GM12878 (cell line): ENCODE measurements at regions not wholly inside any gene's neighbourhood (a gene's known extent, or its start where the extent isn't known, plus 50 kb on each side); places are given as distances from the start of the nearest gene placed in this dataset.

Experiments used
- ATAC-seq: fragments of 200-7000 bp; cut with Tn5 transposase; 3 replicates; pipeline ENCODE4 v1.9.1; 2020; ENCODE audit warnings: mild to moderate bottlenecking, moderate library complexity
- BruUV-seq: library from RNA; stranded (reverse); fragments of 400-500 nt; replicated peaks from 2 replicates; lab custom pipeline; 2021; lab: Mats Ljungman, UMichigan
- CTCF ChIA-PET: fragments of 300-600 bp; sonication (Branson Sonifier 250); formaldehyde crosslinking; extraction: SDS; loops from one replicate; lab custom pipeline; 2021; ENCODE audit warnings: inconsistent platforms; lab: Yijun Ruan, JAX
- POLR2A ChIA-PET: fragments of 350-600 bp; formaldehyde crosslinking; extraction: SDS; loops from one replicate; lab custom pipeline; 2021; ENCODE audit warnings: inconsistent platforms; lab: Charles Lee
- RAD21 ChIA-PET: fragments of 300-600 bp; sonication (Branson Sonifier 250); formaldehyde crosslinking; loops from one replicate; lab custom pipeline; 2023; ENCODE audit warnings: antibody characterized with exemption; ENCODE audit not compliant: unreplicated experiment; lab: Charles Lee
- SMC1A ChIA-PET: fragments of 300-600 bp; sonication (Branson Sonifier 250); formaldehyde crosslinking; loops from one replicate; lab custom pipeline; 2023; ENCODE audit not compliant: unreplicated experiment, uncharacterized antibody; lab: Charles Lee
- DNase-seq: peaks from one replicate; pipeline ENCODE4 v3.0.0-alpha.2; 2011; ENCODE audit warnings: low read depth, low spot score
- FAIRE-seq: peaks from 3 replicates; lab custom pipeline; 2011; peaks lifted over from hg19 to GRCh38; lab: Jason Lieb, UNC
- H2AFZ ChIP-seq: 2 replicates; pipeline ENCODE4 v1.6.0; 2011; ENCODE audit warnings: low read depth, low read length, control low read depth; ENCODE audit not compliant: control insufficient read depth
- H3K27ac ChIP-seq: 2 replicates; pipeline ENCODE4 v1.5.1; 2011; ENCODE audit warnings: control low read depth; ENCODE audit not compliant: control insufficient read depth, insufficient read depth
- H3K27me3 ChIP-seq, 2 experiments: replicated peaks in 1 of 2; 2 replicates each; pipeline versions ENCODE4 v1.6.0 to v1.6.1; 2011; ENCODE audit warnings: low read length in 1 of 2; ENCODE audit not compliant: control insufficient read depth in 2 of 2, insufficient read depth in 2 of 2
- H3K36me3 ChIP-seq, 2 experiments: 2 replicates each; pipeline ENCODE4 v1.5.1; 2011; ENCODE audit warnings: low read length in 1 of 2; ENCODE audit not compliant: control insufficient read depth in 2 of 2, insufficient read depth in 2 of 2
- H3K4me1 ChIP-seq: 2 replicates; pipeline ENCODE4 v1.6.1; 2011; ENCODE audit warnings: mild to moderate bottlenecking, low read length, moderate library complexity, mixed read lengths; ENCODE audit not compliant: control insufficient read depth, insufficient read depth
- H3K4me2 ChIP-seq: 2 replicates; pipeline ENCODE4 v1.6.0; 2011; ENCODE audit warnings: control low read depth; ENCODE audit not compliant: control insufficient read depth, insufficient read depth
- H3K4me3 ChIP-seq: fragments of 200-600 bp; sonication (generic); 2 replicates; pipeline ENCODE4 v1.5.1; 2016
- H3K79me2 ChIP-seq: 2 replicates; pipeline ENCODE4 v1.6.0; 2011; ENCODE audit warnings: low read length; ENCODE audit not compliant: control insufficient read depth, insufficient read depth
- H3K9ac ChIP-seq: 2 replicates; pipeline ENCODE4 v1.8.0; 2011; ENCODE audit warnings: low read length, control low read depth, mixed read lengths; ENCODE audit not compliant: control insufficient read depth, insufficient read depth
- H3K9me3 ChIP-seq: replicated peaks from 3 replicates; pipeline ENCODE4 v1.5.1; 2011; ENCODE audit warnings: mild to moderate bottlenecking, low read length; ENCODE audit not compliant: control insufficient read depth, insufficient read depth
- H4K20me1 ChIP-seq: 2 replicates; pipeline ENCODE4 v1.6.0; 2011; ENCODE audit not compliant: control insufficient read depth, insufficient read depth
- CHD4 ChIP-seq: fragments of 200-600 bp; sonication (generic); IDR thresholded peaks from 2 replicates; pipeline ENCODE4 v1.6.1; 2016; ENCODE audit warnings: mild to moderate bottlenecking
- DPF2 ChIP-seq: fragments of 450-650 bp; IDR thresholded peaks from 2 replicates; pipeline ENCODE4 v1.6.1; 2017; ENCODE audit warnings: mild to moderate bottlenecking
- HDAC6 ChIP-seq: fragments of 200-600 bp; sonication (generic); IDR thresholded peaks from one replicate; pipeline ENCODE4 v1.8.0; 2017; ENCODE audit warnings: antibody characterized with exemption; ENCODE audit not compliant: unreplicated experiment
- IRF4 ChIP-seq: IDR thresholded peaks from 2 replicates; pipeline ENCODE4 v1.6.1; 2011; ENCODE audit warnings: low read depth, low read length
- RAD51 ChIP-seq: fragments of 450-650 bp; IDR thresholded peaks from 2 replicates; pipeline ENCODE4 v1.6.1; 2016; ENCODE audit warnings: moderate library complexity, mild to moderate bottlenecking, inconsistent platforms
- RELB ChIP-seq: fragments of 450-650 bp; IDR thresholded peaks from 2 replicates; pipeline ENCODE4 v1.6.1; 2017; ENCODE audit warnings: low read depth, mild to moderate bottlenecking, moderate library complexity
- SMC3 ChIP-seq: IDR thresholded peaks from 2 replicates; pipeline ENCODE4 v1.6.1; 2011; ENCODE audit warnings: low read length, improper control_type of control experiment, borderline replicate concordance
- STAT1 ChIP-seq: fragments of 450-650 bp; conservative IDR thresholded peaks from 2 replicates; pipeline ENCODE4 v1.6.1; 2014; ENCODE audit warnings: antibody characterized with exemption, mild to moderate bottlenecking
- USF1 ChIP-seq: IDR thresholded peaks from 2 replicates; pipeline ENCODE4 v1.6.1; 2011; ENCODE audit warnings: borderline replicate concordance, low read depth, mild to moderate bottlenecking, moderate library complexity, mixed read lengths, low read length; ENCODE audit not compliant: insufficient read depth; ENCODE audit errors: extremely low read length
- ZBTB40 ChIP-seq: fragments of 450-650 bp; IDR thresholded peaks from 2 replicates; pipeline ENCODE4 v1.6.1; 2016; ENCODE audit warnings: mild to moderate bottlenecking, moderate library complexity, borderline replicate concordance
- ZNF217 ChIP-seq: fragments of 450-650 bp; IDR thresholded peaks from 2 replicates; pipeline ENCODE4 v1.6.1; 2017; ENCODE audit warnings: antibody characterized with exemption, mild to moderate bottlenecking
- ZNF622 ChIP-seq: fragments of 450-650 bp; IDR thresholded peaks from 2 replicates; pipeline ENCODE4 v1.6.1; 2017; ENCODE audit warnings: mild to moderate bottlenecking, inconsistent platforms
- in situ Hi-C: fragments of 300-500 bp; cut with MboI; formaldehyde crosslinking; loops from 9 replicates; pipeline ENCODE4 v1.14.3; 2018; ENCODE audit warnings: mixed read lengths
- intact Hi-C: fragments of 100-400 bp; cut with micrococcal nuclease; formaldehyde crosslinking; loops from one replicate; pipeline ENCODE4 v1.14.2; 2022; ENCODE audit not compliant: unreplicated experiment
- TF ChIP-seq, protein P1 (sequence below): fragments of 450-650 bp; formaldehyde crosslinking; IDR thresholded peaks from 2 replicates; pipeline ENCODE4 v1.4.0; 2020; ENCODE audit warnings: mild to moderate bottlenecking, moderate library complexity
- TF ChIP-seq, protein P2 (sequence below): IDR thresholded peaks from 2 replicates; pipeline ENCODE4 v1.6.1; 2012; ENCODE audit warnings: low read depth, low read length, improper control_type of control experiment

- POLR2A ChIA-PET, result no interaction called here
- CTCF ChIA-PET, result no interaction called here
- RAD21 ChIA-PET, result no interaction called here
- Histone ChIP-seq H2AFZ (no peak overlapping the region), H3K27me3 (no peaks in the 10 kb centered on the region), H3K27ac (no peak overlapping the region), H3K4me1 (no peaks in the 10 kb centered on the region), H3K79me2 (no peaks in the 10 kb centered on the region), H3K4me3 (no peak overlapping the region), H4K20me1 (no peaks in the 10 kb centered on the region), H3K4me2 (no peak overlapping the region), H3K9ac (no peak overlapping the region), H3K9me3 (no peaks in the 10 kb centered on the region), H3K36me3 (no peaks in the 10 kb centered on the region)
- ATAC-seq (no peak), DNase-seq (no peak), FAIRE-seq (no peak)
- no TSS peak for BruUV-seq
- intact Hi-C loops, result no loop called here
- in situ Hi-C loops, result no loop called here
- SMC1A ChIA-PET, result interaction anchor here (1.2 kb wide), 1 partner anchor 13 kb away, joined by 3 read pairs; no protein-coding TSS in a partner anchor
- TF ChIP-seq IRF4 (no peak), SMC3 (no peak), RELB (no peak), CHD4 (no peak), ZBTB40 (no peak), ZNF622 (no peak), RAD51 (no peak), DPF2 (no peak), ZNF217 (no peak), STAT1 (no peak), USF1 (no peak), HDAC6 (no peak)
- TF ChIP-seq, protein P1, sequence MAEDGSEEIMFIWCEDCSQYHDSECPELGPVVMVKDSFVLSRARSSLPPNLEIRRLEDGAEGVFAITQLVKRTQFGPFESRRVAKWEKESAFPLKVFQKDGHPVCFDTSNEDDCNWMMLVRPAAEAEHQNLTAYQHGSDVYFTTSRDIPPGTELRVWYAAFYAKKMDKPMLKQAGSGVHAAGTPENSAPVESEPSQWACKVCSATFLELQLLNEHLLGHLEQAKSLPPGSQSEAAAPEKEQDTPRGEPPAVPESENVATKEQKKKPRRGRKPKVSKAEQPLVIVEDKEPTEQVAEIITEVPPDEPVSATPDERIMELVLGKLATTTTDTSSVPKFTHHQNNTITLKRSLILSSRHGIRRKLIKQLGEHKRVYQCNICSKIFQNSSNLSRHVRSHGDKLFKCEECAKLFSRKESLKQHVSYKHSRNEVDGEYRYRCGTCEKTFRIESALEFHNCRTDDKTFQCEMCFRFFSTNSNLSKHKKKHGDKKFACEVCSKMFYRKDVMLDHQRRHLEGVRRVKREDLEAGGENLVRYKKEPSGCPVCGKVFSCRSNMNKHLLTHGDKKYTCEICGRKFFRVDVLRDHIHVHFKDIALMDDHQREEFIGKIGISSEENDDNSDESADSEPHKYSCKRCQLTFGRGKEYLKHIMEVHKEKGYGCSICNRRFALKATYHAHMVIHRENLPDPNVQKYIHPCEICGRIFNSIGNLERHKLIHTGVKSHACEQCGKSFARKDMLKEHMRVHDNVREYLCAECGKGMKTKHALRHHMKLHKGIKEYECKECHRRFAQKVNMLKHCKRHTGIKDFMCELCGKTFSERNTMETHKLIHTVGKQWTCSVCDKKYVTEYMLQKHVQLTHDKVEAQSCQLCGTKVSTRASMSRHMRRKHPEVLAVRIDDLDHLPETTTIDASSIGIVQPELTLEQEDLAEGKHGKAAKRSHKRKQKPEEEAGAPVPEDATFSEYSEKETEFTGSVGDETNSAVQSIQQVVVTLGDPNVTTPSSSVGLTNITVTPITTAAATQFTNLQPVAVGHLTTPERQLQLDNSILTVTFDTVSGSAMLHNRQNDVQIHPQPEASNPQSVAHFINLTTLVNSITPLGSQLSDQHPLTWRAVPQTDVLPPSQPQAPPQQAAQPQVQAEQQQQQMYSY (CRISPR knock-in tag), result no peak
- TF ChIP-seq, protein P2, sequence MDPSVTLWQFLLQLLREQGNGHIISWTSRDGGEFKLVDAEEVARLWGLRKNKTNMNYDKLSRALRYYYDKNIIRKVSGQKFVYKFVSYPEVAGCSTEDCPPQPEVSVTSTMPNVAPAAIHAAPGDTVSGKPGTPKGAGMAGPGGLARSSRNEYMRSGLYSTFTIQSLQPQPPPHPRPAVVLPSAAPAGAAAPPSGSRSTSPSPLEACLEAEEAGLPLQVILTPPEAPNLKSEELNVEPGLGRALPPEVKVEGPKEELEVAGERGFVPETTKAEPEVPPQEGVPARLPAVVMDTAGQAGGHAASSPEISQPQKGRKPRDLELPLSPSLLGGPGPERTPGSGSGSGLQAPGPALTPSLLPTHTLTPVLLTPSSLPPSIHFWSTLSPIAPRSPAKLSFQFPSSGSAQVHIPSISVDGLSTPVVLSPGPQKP, result no peak
These were observed 590.9 kb upstream of the CITED2 start for GRCh38 chr6:139965393-139965792.
